HG02588 (cell line): ENCODE measurements at regions not wholly inside any gene's neighbourhood (a gene's known extent, or its start where the extent isn't known, plus 50 kb on each side); places are given as distances from the start of the nearest gene placed in this dataset.
"Not testable (repeated sequence)": the region's sequence is repeated elsewhere in the genome, so short reads cannot be mapped to it uniquely, and the experiment has no call there.

ENCODE experiments used
- ATAC-seq: cut with Tn5 transposase; IDR thresholded peaks from one replicate; pipeline ENCODE4 v1.9.1; 2021; ENCODE audit warnings: mild to moderate bottlenecking, moderate library complexity; ENCODE audit not compliant: unreplicated experiment

DNA sequence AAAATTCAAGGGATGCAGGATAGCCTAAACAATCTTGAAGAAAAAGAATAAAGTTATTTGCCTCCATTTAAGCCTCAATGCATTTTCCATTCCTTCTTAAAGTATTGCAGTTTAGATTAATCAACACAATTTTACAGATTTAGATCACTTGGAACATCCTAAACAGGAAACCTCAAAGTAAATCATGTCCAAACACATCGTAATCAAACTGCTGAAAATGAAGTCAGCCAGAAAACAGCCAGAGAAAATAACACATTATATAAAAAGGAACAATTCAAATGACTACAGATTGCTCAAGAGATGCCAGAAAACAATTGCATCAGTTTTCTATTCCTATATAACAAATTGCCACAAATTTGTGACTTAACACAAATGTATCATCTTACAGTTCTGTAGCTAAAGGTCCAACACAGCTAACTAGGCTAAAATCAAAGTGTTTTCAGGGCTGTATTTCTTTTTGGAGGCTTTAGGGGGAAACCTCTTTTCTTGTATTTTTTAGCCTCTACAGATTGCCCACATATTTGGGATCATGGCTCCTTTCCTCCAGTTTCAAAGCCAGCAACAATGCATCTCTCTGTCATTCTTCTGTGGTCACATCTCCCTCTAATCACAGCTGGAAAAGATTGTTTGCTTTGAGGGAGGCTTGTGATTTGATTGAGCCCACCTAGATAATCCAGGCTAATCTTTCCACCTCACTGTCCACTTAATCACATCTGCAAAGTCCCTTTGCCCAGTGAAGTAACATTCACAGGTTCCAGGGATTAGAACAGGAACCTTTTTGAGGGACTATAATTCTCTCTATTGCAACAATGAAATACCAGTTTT, 543.3 kb upstream of the UBE2E2 start:
- no peak for ATAC-seq

DNA sequence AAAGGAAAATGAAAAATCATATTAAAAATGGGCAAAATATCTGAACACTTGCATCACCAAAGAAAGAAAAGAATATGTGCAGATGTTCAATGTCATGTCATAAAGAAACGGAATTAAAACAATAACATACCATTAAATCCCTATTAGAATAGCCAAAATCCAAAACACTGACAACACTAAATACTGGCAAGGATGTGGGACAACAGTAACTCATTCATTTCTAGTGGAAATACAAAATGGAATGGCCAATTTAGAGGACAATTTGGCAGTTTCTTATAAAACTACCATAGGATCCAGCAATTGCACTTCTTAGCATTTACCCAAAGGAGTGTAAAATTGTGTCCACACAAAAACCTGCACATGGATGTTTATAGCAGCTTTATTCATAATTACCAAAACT, 542.5 kb upstream of the UBE2E2 start:
- no peak for ATAC-seq

DNA sequence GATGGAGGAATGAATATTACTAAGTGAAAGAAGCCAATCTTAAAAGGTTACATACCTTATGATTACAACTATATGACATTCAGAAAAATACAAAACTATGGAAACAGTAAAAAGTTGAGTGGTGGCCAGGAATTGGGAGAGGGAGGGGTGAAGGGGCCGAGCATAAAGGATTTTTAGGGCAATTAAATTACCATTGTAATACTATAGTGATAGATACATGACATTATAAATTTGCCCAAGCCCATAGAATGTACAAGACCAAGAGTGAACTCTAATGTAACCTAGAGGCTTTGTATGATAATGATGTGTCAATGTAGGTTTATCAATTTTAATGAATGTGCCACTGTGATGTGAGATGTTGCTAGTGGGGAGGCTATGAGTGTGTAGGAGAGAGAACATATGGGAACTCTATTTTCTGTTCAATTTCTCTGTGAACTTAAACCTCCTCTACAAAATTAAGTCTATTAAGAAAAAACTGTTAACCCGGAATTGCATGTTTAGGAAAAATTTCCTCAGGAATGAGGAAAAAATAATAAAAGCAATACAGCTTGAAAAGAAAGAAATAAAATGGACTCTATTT, 541.9 kb upstream of the UBE2E2 start:
- ATAC-seq: no peak

DNA sequence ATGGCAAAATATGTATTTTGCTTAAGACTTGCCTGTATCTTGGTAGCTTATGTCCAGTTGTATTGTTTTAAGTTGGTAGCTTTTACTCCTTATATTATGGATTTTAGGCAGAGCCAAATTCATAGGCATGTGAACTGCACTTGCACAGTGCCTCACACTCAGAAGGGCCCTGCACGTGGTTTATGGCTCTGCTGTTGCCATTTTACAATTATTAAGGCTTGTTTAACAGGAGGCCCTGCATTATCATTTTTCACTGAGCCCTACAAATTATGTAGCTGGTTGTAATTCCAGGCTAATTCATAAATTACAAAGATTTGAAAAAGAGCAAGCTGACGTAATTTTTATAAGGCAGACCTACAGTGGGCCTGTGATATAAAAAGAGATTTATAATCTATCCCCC, 537.6 kb upstream of the UBE2E2 start:
- ATAC-seq: no peak

DNA sequence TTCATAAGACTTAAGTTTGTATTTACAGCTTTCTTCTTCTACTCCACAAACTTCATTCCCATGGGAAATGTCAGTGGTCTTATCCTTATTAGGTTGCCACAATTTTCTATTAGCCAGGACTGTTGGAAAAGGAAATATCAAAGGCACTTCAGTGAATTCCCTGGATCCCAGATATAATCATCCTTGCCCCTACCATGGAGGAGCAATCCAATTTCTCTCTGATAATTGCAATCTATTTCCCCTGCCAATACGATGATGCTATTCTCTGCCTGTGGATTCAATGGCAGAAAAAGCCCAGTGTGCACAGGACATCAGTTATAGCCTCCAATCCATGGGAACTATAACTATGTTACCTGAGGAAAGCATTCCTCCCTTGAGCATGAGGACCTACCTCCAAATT, 536.4 kb upstream of the UBE2E2 start:
- ATAC-seq: no peak

- no peak for ATAC-seq
Observed at GRCh38 chr3:22671848-22672247, 531.3 kb upstream of the UBE2E2 start.

- ATAC-seq: no peak
Observed at GRCh38 chr3:22684739-22685138, 518.4 kb upstream of the UBE2E2 start.

DNA sequence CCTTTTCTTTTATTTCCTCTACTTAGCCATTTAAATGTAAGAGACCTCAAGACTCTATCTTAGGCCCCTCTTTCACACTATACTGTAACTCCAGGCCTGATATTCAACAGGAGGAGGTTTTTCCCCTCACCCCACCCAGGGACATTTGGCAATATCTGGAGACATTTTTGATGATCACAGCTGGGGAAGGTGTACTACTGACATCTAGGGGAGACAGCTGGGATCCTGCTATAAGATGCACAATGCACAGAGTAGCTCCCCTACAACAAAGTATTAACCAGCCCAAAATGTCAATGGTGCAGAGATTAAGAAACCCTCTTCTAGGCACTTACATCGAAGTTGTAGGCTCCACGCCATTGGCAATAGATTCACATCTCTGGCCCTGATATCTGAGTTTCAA, 517.5 kb upstream of the UBE2E2 start:
- ATAC-seq: no peak

- ATAC-seq: no peak
Observed at GRCh38 chr3:22691407-22691806, 511.7 kb upstream of the UBE2E2 start.

DNA sequence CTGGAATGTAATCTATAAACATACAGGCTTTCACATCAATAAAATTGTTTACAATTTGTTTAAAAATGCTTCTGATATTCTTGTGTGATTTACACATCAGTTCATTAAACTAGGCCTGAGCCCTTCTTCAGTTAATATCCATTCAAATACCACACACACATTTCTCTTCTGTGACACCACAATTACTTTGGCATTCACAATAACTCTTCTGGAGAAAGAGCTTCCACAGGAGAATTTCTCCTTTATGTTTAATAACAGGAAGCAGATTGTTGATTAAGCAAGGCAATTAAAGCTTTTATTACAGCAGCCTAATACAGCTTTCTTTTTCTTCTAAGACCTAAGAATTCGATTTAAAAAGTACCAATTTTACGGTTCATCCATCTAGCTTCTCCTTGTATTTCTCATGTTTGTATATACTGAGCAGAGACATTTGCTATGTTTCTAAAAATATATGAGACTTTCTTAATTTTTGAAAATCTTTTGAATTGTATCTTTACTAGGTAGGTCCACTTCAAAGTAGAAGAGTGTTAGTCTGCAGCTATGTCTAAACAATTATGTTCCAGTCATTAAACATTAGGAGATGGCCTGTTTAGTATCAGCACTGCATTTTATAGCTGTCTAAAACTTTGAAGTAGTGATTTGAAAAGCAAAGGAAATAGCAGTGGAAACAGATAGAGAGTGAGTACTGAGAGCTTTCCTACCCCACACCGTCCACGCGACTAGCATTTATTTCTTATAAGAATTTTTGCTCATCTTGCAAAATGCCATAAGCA, 511.1 kb upstream of the UBE2E2 start:
- no peak for ATAC-seq

DNA sequence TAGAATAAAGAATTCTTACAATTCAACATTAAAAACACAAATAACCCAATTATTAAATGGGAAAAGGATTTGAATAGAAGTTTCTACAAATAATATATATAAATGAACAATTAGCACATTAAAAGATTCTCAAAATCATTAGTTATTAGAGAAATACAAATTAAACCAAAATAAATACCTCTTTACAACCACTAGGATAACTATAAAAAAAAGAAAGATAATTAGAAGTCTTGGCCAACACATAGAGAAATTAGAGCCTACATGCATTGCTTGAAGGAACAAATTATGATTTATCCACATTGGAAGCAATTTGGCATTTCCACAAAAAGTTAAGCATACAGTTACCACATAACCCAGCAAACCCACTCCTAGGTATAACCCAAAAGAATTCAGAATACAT, 502.3 kb upstream of the UBE2E2 start:
- no peak for ATAC-seq

DNA sequence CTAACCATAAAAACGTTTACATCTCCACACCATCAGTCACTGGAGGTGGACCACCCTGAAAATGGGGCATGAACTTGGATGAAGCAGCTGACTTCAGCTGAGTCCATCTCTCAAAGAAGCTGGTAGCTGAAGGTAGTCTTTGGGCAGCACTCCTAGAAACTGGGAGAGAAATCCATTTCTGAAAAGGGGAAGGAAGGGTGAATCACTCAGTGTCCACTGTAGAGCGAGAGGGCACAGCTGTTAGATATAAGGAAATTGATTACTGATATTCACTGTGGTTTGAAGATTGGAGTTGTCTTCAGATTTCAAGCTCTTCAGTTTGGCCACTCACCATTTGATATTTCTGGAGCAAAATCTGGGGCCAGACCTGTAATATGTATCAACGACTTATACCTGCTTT, 499.0 kb upstream of the UBE2E2 start:
- ATAC-seq: no peak

DNA sequence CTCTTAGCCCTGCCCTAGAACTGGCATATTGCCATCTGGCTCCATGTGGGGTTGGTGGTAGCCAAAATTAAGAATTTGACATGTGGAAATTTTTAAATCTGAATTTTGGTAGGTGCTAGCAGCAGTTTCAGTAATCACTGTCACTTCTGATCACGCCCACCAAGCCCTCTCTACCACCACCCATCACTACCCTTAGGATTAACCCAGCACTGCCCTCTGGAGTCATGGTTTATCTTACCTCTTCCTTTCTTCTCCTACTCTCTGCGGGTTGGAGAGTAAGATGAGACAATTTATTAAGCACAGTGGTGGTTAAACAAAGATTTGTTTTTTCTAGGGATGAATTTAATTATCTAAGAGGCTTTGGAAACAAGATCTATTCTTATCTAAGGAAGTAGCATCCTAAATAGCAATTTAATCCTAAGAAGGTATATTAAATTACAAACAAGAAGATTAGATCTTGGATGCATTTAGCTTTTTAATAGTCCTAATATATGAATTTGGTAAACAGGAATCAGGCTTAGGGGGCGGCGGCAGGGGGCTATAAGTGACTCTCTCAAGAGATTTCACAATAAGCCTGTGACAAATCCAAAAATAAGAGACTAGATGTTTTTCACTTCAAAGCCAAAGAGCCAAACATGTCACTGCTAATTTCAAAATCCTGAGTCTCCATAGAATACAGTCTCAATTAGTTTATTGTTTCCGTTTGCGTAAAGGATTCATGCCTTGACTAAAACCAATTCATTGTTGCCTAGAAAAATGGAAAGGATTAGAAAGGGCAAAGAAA, 498.4 kb upstream of the UBE2E2 start:
- ATAC-seq: no peak

GRCh38 chr3:22706922-22707321, 496.2 kb upstream of the UBE2E2 start:
- ATAC-seq: not testable (repeated sequence)

- no peak for ATAC-seq
Observed at GRCh38 chr3:22713936-22714335, 489.2 kb upstream of the UBE2E2 start.

DNA sequence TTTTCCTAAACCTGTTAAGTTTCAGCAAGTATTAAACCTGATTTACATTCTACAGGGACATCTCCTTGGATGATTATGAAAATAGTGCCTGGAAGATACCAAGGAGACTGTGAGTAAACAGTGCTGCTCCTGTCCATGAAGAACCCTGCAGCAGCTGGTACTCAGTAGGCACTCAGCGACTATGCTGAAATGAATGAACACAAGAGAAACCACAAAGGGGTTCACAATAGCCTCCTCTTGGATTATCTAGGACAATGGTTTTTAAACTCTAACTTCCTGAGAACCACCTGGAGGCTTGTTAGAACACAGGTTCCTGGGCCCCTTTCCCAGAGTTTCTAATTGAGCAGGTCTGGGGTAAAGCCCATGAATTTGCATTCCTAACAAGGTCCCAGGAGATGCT, 488.4 kb upstream of the UBE2E2 start:
- ATAC-seq: no peak

DNA sequence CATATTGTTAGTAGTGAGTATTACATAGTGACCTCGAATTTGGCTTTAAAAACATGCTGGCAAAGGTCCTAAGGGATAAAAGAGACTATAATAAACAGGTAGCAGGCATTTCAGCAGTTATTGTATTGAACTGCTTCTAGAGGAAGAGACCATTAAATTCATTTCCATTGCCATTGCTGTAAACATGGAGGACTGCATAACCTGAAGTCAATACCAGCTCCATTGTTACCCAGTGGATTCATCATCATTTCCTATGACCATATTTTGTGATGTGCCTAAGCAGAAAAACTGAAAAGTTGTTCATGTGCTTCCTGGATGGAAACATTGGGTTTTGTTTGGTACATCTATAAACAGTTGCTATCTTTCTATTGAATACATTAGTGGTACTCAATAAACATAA, 482.5 kb upstream of the UBE2E2 start:
- ATAC-seq: no peak

DNA sequence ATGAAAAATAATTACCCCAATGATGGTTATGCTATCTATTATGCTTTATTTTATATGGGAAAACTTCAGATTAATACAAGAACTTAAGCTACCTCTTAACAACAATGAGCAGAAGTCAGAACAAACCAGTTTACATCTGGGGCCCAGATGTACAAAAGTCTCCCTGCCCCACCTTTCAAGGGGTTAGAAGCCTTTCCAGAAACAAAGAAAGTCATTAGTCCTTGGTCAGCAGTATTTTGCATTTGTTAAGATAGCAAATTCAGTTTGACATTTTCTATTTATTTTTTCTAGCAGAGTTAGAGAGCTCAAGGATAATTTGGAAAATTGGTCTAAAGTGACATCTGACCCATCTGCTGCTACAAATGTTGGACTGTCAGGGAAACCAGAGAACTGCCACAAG, 478.7 kb upstream of the UBE2E2 start:
- ATAC-seq: no peak

DNA sequence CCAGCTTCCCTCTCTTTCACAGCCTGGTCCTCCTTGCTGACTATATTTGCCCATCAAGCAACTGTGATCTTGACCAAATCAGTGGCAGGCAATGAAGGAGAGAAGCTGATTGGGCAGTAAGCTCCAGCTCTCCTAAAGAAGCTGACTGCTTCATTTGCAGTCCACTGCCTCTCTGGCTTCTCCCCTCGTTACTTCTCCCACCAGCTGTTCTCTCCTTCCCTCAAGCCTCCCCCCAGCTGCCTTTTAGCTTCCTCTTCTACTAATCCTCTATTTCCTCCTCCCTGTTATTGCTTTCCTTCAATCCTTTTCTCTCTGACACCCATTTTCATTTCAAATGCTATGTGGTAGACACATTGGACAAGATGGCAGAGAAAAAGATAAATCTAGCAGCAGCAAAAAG, 474.7 kb upstream of the UBE2E2 start:
- ATAC-seq: no peak

DNA sequence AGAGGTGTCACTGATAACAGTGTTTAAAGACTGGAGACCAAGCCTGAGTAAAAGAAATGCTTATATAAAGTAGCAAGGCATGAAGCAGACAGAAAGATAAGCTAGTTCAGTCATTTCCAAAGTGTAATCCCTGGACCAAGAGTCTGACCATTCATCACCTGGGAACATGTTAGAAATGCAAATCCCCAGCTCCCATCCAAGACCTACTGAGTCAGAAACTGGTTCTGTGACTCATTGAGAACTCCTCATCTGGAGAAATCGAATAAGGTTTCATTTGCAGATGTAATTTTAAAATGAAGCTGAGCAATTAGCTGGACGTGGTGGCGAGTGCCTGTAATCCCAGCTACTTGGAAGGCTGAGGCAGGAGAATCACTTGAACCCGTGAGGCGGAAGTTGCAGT, 473.9 kb upstream of the UBE2E2 start:
- no peak for ATAC-seq

DNA sequence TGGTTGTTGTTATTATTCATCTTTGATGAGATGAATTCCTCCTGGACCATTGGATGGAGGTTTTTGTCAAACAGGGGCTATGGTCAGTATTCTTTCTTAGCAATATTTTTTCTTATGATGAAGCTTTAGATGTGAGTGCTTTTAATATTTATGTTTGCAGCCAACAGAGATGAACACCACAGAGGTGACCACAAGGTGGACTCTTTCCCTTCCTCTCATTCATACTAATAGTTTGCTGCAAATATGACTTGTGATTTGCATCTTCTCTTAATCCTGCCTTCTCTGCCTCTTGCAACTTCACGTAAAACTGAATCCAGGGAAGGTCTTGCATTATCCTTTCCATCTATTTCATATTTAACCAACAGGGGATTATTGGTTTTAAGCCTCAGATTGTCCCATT, 473.1 kb upstream of the UBE2E2 start:
- ATAC-seq: no peak
